ENCODE measurements at regions not wholly inside any gene's neighbourhood (a gene's known extent, or its start where the extent isn't known, plus 50 kb on each side); places are given as distances from the start of the nearest gene placed in this dataset.

DNA sequence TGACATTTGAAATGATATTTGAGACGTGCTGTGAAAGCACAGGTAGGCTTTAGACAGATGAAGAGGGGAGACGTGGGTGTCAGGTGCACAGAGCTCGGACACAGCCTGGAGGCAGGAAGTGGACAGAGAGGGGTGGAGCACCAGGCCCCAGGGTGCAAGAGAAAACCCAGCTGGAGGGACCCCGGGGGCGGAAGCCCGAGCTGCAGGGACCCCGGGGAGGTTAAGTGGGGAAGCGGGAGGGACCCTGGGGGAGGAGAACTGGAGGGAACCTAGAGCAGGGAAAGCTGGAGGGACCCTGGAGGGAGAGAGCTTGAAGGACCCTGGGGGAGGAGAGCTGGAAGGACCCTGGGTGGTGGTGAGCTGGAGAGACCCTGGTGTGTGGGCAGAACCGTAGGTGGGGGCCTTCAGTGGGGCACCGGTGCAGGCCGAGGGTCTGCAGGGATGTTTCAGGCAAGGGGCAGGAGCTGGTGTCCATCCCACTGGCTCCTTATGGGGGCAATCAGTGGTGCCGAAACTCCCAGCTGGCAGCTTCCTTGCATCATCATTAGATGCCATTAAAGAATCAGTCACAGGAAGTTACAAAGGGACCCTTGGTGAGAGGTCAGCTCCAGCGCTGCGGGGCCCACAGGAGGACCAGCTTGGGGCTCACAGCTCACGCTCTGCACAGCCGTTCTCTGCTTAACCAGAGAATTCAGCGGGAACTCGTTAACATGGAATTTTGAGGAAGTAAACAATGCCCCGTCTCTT is 246.6 kb downstream of the EIPR1 start:
- TF ChIP-seq, protein P1, sequence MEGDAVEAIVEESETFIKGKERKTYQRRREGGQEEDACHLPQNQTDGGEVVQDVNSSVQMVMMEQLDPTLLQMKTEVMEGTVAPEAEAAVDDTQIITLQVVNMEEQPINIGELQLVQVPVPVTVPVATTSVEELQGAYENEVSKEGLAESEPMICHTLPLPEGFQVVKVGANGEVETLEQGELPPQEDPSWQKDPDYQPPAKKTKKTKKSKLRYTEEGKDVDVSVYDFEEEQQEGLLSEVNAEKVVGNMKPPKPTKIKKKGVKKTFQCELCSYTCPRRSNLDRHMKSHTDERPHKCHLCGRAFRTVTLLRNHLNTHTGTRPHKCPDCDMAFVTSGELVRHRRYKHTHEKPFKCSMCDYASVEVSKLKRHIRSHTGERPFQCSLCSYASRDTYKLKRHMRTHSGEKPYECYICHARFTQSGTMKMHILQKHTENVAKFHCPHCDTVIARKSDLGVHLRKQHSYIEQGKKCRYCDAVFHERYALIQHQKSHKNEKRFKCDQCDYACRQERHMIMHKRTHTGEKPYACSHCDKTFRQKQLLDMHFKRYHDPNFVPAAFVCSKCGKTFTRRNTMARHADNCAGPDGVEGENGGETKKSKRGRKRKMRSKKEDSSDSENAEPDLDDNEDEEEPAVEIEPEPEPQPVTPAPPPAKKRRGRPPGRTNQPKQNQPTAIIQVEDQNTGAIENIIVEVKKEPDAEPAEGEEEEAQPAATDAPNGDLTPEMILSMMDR (IDR thresholded peaks at IDR 0.05), result no peak
- TF ChIP-seq POLR2A (IDR thresholded peaks at IDR 0.05), result no peak

Data from body of pancreas (tissue), 4 donors.